HFFc6 (cell line): ENCODE measurements at regions not wholly inside any gene's neighbourhood (a gene's known extent, or its start where the extent isn't known, plus 50 kb on each side); places are given as distances from the start of the nearest gene placed in this dataset.

Experiments used
- DNase-seq: peaks from one replicate; pipeline ENCODE4 v3.0.0-alpha.2; 2018
- H3K27ac Mint-ChIP-seq: 2 replicates; pipeline ENCODE4 v1.8.0; 2020; ENCODE audit warnings: mild to moderate bottlenecking, mixed read lengths
- H3K27me3 Mint-ChIP-seq: 2 replicates; pipeline ENCODE4 v1.8.0; 2021; ENCODE audit warnings: mild to moderate bottlenecking, moderate library complexity, mixed read lengths; ENCODE audit not compliant: insufficient read depth
- H3K36me3 Mint-ChIP-seq: 2 replicates; pipeline ENCODE4 v1.8.0; 2021; ENCODE audit warnings: low read depth, mixed read lengths
- H3K4me1 Mint-ChIP-seq: 2 replicates; pipeline ENCODE4 v1.8.0; 2020; ENCODE audit warnings: low read depth, mixed read lengths
- H3K4me3 Mint-ChIP-seq: 2 replicates; pipeline ENCODE4 v1.8.0; 2020; ENCODE audit warnings: mild to moderate bottlenecking, moderate library complexity, mixed read lengths
- H3K9me3 Mint-ChIP-seq: 2 replicates; pipeline ENCODE4 v1.8.0; 2020; ENCODE audit warnings: mild to moderate bottlenecking, mixed read lengths
- TF ChIP-seq, protein P1 (sequence below): fragments of 200-600 bp; sonication (generic); IDR thresholded peaks from 2 replicates; pipeline ENCODE4 v1.5.0; 2021; ENCODE audit warnings: antibody characterized with exemption, mild to moderate bottlenecking

DNA sequence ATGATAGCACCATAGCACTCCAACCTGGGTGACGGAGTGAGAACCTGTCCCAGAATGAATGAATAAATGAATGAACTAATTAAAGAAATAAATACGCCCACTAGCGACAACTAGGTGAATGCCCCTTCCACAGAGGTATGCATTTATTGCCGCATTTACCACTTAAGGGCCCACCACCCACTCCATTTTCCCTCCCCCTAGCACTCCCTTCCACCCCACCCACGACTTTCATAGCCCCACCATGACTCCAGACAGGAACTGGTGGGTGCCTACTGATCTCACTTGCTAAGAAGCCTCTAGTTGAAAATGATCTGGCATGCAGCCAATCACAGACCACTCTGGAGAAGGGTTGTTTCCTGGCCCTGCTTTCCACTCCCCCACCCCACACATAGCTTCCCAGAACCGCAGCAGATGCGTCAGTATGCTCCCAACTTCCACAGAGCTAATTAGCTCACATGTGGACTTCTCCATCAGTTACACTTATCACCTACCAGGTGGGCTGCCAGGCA lies 167.6 kb downstream of the WT1 start:
- no peak overlapping the region for H3K27ac Mint-ChIP-seq
- H3K9me3 Mint-ChIP-seq: no peaks in the 10 kb centered on the region
- H3K4me3 Mint-ChIP-seq: no peak overlapping the region
- H3K27me3 Mint-ChIP-seq: peaks cover 20% of the 10 kb centered on the region
- TF ChIP-seq, protein P1, sequence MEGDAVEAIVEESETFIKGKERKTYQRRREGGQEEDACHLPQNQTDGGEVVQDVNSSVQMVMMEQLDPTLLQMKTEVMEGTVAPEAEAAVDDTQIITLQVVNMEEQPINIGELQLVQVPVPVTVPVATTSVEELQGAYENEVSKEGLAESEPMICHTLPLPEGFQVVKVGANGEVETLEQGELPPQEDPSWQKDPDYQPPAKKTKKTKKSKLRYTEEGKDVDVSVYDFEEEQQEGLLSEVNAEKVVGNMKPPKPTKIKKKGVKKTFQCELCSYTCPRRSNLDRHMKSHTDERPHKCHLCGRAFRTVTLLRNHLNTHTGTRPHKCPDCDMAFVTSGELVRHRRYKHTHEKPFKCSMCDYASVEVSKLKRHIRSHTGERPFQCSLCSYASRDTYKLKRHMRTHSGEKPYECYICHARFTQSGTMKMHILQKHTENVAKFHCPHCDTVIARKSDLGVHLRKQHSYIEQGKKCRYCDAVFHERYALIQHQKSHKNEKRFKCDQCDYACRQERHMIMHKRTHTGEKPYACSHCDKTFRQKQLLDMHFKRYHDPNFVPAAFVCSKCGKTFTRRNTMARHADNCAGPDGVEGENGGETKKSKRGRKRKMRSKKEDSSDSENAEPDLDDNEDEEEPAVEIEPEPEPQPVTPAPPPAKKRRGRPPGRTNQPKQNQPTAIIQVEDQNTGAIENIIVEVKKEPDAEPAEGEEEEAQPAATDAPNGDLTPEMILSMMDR: no peak
- no peaks in the 10 kb centered on the region for H3K4me1 Mint-ChIP-seq
- no peaks in the 10 kb centered on the region for H3K36me3 Mint-ChIP-seq
- DNase-seq: no peak

DNA sequence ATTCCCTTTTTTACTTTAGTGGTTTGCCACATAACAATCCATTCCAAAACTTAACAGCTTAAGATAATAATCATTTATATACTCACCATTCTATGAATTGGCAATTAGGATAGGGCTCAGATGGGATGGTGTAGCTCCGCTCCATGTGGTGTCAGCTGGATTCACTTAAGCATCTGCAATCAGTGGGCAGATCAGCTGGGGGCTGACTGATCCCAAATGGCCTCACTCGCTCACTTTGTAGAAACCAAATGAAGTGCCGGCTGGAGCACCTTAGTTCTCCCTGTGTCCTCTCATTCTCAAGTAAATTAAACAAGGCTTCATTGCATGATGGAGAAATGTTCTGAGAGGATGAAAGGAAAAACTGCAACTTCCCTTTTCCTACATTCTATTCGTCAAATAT lies 161.4 kb downstream of the WT1 start:
- Mint-ChIP-seq H3K9me3 (no peaks in the 10 kb centered on the region), H3K4me1 (no peaks in the 10 kb centered on the region), H3K27me3 (peaks cover 5% of the 10 kb centered on the region; the same call in 1 of the 2 replicates), H3K4me3 (no peak overlapping the region), H3K27ac (no peak overlapping the region), H3K36me3 (no peaks in the 10 kb centered on the region)
- TF ChIP-seq, protein P1: no peak
- DNase-seq: no peak

DNA sequence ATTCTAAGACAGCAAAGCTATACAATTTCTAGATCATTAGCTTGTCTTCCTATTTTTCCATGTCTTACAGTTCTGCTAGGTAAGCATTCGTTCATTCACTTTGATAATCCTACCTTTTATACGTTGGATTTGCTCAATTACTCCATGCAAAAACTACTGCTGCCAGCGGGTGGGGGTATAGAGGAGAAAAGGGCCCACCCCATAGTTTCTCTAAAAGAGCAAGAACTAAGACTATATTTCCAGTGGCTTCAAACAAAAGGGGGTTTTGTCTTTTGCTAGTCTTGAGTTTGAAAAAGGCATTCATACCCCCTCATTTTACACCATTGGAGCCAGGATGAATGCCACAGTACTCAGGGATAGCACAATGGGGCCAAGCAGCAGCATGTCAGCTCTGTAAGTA lies 155.7 kb downstream of the WT1 start:
- no peaks in the 10 kb centered on the region for H3K9me3 Mint-ChIP-seq
- TF ChIP-seq, protein P1: no peak
- no peaks in the 10 kb centered on the region; the same call in 1 of the 2 replicates for H3K27me3 Mint-ChIP-seq
- no peak overlapping the region for H3K4me3 Mint-ChIP-seq
- H3K4me1 Mint-ChIP-seq: no peaks in the 10 kb centered on the region
- no peak overlapping the region for H3K27ac Mint-ChIP-seq
- DNase-seq: no peak
- H3K36me3 Mint-ChIP-seq: no peaks in the 10 kb centered on the region

DNA sequence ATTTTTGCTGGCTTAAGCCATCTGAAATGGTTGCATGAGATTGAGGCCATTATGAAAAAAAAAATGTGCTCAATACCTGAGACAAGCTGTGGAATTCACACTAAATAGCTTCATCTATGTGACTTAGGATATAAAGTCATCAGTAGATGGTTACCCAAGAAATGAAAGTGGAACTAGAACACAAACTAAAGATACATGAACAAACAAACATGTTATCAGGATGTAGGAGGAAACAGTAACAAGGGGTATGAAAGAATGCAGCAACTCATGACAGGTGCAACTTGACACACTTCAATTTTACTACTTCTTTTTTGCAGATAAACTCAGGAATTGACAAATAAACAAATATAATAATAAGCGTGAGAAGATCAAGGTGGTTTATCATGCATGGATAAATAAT lies 155.0 kb downstream of the WT1 start:
- Mint-ChIP-seq H3K27ac (no peak overlapping the region), H3K4me1 (no peaks in the 10 kb centered on the region), H3K4me3 (no peak overlapping the region), H3K9me3 (no peaks in the 10 kb centered on the region), H3K27me3 (no peaks in the 10 kb centered on the region; the same call in 1 of the 2 replicates), H3K36me3 (no peaks in the 10 kb centered on the region)
- TF ChIP-seq, protein P1: no peak
- DNase-seq: no peak

DNA sequence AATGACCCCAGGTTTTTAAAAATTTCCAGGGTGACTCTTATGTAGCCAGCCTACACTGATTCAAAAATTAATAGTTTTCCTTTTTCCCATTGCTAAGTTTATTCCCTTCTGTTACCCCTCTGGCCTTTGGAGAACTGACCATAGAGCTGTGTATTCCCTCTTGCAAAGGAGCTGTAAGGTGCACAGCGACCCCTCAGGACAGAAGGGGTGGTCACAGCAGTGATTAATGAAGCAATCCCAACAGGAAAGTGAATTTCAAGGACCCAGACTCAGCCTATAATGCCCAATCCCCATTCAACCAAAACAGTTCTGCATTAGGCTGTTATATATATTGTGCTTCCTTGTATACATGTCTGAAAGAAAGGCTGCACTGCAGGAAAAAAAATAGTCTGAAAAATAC lies 147.1 kb downstream of the WT1 start:
- H3K36me3 Mint-ChIP-seq: no peaks in the 10 kb centered on the region
- H3K4me1 Mint-ChIP-seq: no peaks in the 10 kb centered on the region
- H3K27ac Mint-ChIP-seq: no peak overlapping the region
- no peak overlapping the region for H3K4me3 Mint-ChIP-seq
- no peaks in the 10 kb centered on the region for H3K9me3 Mint-ChIP-seq
- no peak for DNase-seq
- H3K27me3 Mint-ChIP-seq: peaks cover 9% of the 10 kb centered on the region; the same call in 1 of the 2 replicates
- TF ChIP-seq, protein P1: 0 out of 2 replicates have a peak, but pooled peaks have one; percentile 11

DNA sequence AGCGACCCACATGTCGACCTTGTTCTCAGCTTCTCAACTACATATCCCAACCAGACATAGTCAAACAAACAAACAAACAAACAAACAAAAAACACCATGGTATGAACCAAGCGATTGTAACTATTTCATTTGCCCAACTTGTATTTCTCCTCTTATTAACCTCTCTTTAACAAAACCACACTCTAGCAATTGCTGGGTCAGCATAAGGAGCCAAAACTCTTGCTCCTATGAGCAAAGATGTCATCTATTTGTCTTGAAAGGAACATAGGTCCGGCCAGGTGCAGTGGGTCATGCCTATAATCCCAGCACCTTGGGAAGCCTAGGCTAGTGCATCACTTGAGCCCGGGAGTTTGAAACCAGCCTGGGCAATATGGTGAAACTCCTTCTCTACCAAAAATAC lies 145.6 kb downstream of the WT1 start:
- Mint-ChIP-seq H3K9me3 (no peaks in the 10 kb centered on the region), H3K27me3 (peaks cover 12% of the 10 kb centered on the region), H3K4me3 (no peak overlapping the region), H3K4me1 (no peaks in the 10 kb centered on the region), H3K27ac (no peak overlapping the region), H3K36me3 (no peaks in the 10 kb centered on the region)
- no peak for DNase-seq
- TF ChIP-seq, protein P1: no peak
